ENCODE measurements at regions not wholly inside any gene's neighbourhood (a gene's known extent, or its start where the extent isn't known, plus 50 kb on each side); places are given as distances from the start of the nearest gene placed in this dataset.

DNA sequence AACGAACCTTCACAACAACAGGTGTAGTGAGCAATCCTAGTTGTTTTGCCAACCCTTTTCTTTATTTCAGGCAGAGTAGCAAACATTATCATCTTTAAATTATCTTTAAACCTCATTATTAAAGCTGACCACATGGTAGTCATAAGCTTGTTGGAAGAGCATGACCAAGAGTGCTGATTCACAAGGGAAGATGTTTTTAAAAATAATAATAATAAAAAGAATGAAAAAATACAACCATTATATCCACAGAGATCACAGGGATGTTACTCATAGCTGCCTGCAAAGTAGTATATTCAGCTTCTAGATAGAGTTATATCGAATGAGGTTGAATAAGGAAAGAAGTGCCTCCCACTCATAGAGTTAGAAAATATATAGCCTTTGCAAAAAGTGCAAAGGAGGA is 101.0 kb upstream of the FLRT2 start:
- Histone ChIP-seq H3K27ac (ENCODE audit: low read depth, low read length) (no peak overlapping the region), H3K9me3 (ENCODE audit: control insufficient read depth, insufficient read depth, low read length) (no peaks in the 10 kb centered on the region), H3K27me3 (ENCODE audit: control insufficient read depth, insufficient read depth, low read length) (no peaks in the 10 kb centered on the region), H3K4me3 (ENCODE audit: low read depth, low read length) (no peak overlapping the region)
- TF ChIP-seq, protein P1, sequence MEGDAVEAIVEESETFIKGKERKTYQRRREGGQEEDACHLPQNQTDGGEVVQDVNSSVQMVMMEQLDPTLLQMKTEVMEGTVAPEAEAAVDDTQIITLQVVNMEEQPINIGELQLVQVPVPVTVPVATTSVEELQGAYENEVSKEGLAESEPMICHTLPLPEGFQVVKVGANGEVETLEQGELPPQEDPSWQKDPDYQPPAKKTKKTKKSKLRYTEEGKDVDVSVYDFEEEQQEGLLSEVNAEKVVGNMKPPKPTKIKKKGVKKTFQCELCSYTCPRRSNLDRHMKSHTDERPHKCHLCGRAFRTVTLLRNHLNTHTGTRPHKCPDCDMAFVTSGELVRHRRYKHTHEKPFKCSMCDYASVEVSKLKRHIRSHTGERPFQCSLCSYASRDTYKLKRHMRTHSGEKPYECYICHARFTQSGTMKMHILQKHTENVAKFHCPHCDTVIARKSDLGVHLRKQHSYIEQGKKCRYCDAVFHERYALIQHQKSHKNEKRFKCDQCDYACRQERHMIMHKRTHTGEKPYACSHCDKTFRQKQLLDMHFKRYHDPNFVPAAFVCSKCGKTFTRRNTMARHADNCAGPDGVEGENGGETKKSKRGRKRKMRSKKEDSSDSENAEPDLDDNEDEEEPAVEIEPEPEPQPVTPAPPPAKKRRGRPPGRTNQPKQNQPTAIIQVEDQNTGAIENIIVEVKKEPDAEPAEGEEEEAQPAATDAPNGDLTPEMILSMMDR (IDR thresholded peaks at IDR 0.05; ENCODE audit: low read depth, low read length), result no peak
- ChIA-PET CTCF (no interaction called here), POLR2A (no interaction called here)
- no peak for DNase-seq (ENCODE audit: low read depth, low spot score)

DNA sequence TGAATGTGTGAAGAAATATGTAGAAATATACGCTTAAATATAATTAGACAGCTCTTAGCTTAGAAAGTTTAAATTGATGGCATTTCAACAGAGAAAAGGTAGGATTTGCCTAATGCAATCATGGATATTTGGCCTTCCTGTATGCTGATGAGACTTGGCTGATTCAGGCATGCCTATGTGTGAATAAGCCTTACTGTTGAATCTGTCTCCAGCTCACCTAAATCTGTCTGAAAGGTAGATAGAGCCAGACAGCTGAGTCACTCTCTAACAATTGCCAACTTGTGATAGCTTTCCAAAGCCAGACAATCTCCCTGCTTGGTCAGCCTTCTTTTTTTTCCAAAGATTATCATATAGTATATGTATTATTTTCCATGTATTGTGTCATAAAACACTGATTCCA is 92.8 kb upstream of the FLRT2 start:
- Histone ChIP-seq H3K27me3 (ENCODE audit: control insufficient read depth, insufficient read depth, low read length) (no peaks in the 10 kb centered on the region), H3K27ac (ENCODE audit: low read depth, low read length) (no peak overlapping the region), H3K9me3 (ENCODE audit: control insufficient read depth, insufficient read depth, low read length) (no peaks in the 10 kb centered on the region), H3K4me3 (ENCODE audit: low read depth, low read length) (no peak overlapping the region)
- ChIA-PET POLR2A (no interaction called here), CTCF (no interaction called here)
- DNase-seq (ENCODE audit: low read depth, low spot score), result no peak
- TF ChIP-seq, protein P1 (IDR thresholded peaks at IDR 0.05; ENCODE audit: low read depth, low read length), result no peak

DNA sequence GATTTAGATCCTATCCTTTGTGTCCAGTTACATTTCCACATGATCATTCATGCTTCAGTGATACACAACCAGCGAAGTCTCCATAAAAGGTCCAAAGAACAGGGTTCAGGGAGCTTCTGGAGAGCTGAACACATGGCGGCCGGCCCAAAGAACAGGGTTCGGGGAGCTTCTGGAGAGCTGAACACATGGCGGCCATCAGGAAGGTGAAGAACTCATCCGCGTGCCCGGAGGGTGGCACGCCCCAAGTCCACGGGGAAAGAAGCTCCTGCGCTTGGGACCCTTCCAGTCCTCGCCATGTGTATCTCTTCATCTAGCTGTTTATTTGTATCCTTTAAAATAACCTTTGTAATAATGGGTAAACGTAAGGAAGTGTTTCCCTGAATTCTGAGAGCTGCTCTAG is 91.9 kb upstream of the FLRT2 start:
- no peak for DNase-seq (ENCODE audit: low read depth, low spot score)
- Histone ChIP-seq H3K27ac (ENCODE audit: low read depth, low read length) (no peak overlapping the region), H3K27me3 (ENCODE audit: control insufficient read depth, insufficient read depth, low read length) (no peaks in the 10 kb centered on the region), H3K9me3 (ENCODE audit: control insufficient read depth, insufficient read depth, low read length) (no peaks in the 10 kb centered on the region), H3K4me3 (ENCODE audit: low read depth, low read length) (no peak overlapping the region)
- CTCF ChIA-PET, result no interaction called here
- TF ChIP-seq, protein P1 (IDR thresholded peaks at IDR 0.05; ENCODE audit: low read depth, low read length), result no peak
- POLR2A ChIA-PET, result no interaction called here

DNA sequence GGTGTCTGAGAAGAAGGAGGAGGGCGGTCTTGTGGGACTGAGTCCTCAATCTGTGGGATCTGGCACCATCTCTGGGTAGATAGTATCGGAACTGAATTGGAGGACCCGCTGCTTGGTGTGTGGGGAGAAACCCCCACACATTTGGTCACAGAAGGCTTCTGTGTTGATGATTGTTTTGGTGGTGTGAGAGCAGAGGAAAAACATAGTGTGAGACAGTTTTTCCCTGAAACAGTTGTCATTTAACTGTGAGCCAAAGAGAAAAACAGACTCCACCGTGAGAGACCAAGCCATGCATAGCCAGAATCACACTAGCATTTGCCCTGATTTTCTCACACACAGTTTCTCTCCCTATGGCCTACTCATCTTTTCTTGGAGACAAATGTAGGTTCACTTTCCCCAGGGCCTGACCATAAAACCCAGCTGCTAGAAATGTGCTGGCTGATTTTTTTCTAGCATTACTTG is 91.4 kb upstream of the FLRT2 start:
- TF ChIP-seq, protein P1 (IDR thresholded peaks at IDR 0.05; ENCODE audit: low read depth, low read length), result no peak
- Histone ChIP-seq H3K27me3 (ENCODE audit: control insufficient read depth, insufficient read depth, low read length) (no peaks in the 10 kb centered on the region), H3K4me3 (ENCODE audit: low read depth, low read length) (no peak overlapping the region), H3K27ac (ENCODE audit: low read depth, low read length) (no peak overlapping the region), H3K9me3 (ENCODE audit: control insufficient read depth, insufficient read depth, low read length) (no peaks in the 10 kb centered on the region)
- no peak for DNase-seq (ENCODE audit: low read depth, low spot score)
- CTCF ChIA-PET, result interaction anchor here (0.9 kb wide), 1 partner anchor 13 kb away, joined by 9 read pairs; no protein-coding TSS in a partner anchor
- POLR2A ChIA-PET, result no interaction called here

DNA sequence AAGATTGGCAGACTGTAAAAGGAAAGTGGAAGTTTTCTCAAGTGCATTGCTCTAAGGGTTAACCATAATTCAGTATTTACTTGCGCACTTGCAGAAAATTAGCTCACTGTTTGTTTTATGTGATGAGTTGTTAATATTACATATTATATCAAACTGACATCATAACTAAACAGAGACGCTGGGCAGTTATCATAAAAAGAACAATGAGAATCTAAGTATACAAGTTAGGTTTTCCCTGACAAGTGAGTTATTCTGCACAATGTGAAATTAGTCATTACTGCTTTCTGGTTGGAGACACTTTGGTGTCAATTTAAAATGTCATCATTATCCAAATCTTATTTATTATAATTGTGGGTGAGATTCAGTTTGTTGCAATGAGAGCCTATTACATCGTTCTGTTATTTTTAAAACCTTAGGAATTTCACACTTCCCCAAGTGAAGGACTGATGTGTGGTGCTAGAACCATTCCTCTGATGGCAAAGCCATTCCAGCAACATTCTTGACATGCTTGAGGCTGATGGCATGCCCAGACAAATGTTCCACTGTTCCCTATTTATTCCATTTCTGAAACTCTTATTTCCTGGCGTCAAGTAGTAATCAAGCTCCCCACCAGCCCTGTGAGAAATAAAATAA is 90.1 kb upstream of the FLRT2 start:
- Histone ChIP-seq H3K9me3 (ENCODE audit: control insufficient read depth, insufficient read depth, low read length) (no peaks in the 10 kb centered on the region), H3K27ac (ENCODE audit: low read depth, low read length) (no peak overlapping the region), H3K27me3 (ENCODE audit: control insufficient read depth, insufficient read depth, low read length) (no peaks in the 10 kb centered on the region), H3K4me3 (ENCODE audit: low read depth, low read length) (no peak overlapping the region)
- ChIA-PET POLR2A (no interaction called here), CTCF (interaction anchor here (0.9 kb wide), 1 partner anchor 15 kb away, joined by 9 read pairs; no protein-coding TSS in a partner anchor)
- DNase-seq (ENCODE audit: low read depth, low spot score), result no peak
- TF ChIP-seq, protein P1 (IDR thresholded peaks at IDR 0.05; ENCODE audit: low read depth, low read length), result no peak
